Stomach (tissue), 4 donors: ENCODE measurements at regions not wholly inside any gene's neighbourhood (a gene's known extent, or its start where the extent isn't known, plus 50 kb on each side); places are given as distances from the start of the nearest gene placed in this dataset.

Source experiments
- CTCF ChIP-seq, 7 experiments: fragments of 450-650 bp in 4 of 7; fragments of 200-600 bp in 3 of 7; sonication (generic) in 3 of 7; IDR thresholded peaks; one replicate each; pipeline ENCODE4 v1.5.1; 2016 to 2019; ENCODE audit warnings: antibody characterized with exemption in 7 of 7, control low read depth in 2 of 7, mild to moderate bottlenecking in 1 of 7
- EP300 ChIP-seq: sonication (generic); formaldehyde crosslinking; IDR thresholded peaks from one replicate; pipeline ENCODE4 v1.6.1; 2017; ENCODE audit warnings: antibody characterized with exemption
- POLR2A ChIP-seq, 4 donors: fragments of 450-650 bp; IDR thresholded peaks; one replicate each; pipeline ENCODE4 v1.6.1; 2016; ENCODE audit warnings: antibody characterized with exemption in 4 of 4, control low read depth in 2 of 4, mild to moderate bottlenecking in 1 of 4, moderate library complexity in 1 of 4
- POLR2AphosphoS5 ChIP-seq, 3 donors: sonication (generic); formaldehyde crosslinking; IDR thresholded peaks; one replicate each; pipeline ENCODE4 v1.6.1; 2016; ENCODE audit warnings: antibody characterized with exemption in 3 of 3

GRCh38 chr4:38567457-38567856 lies 96.5 kb upstream of the KLF3 start:
- no peak for TF ChIP-seq CTCF (IDR thresholded peaks at IDR 0.05)
- TF ChIP-seq POLR2AphosphoS5 (IDR thresholded peaks at IDR 0.05) = no peak
- no peak for TF ChIP-seq POLR2A (IDR thresholded peaks at IDR 0.05)
- TF ChIP-seq EP300 = no peak
